Umbilical cord (tissue), 1 donor: ENCODE measurements at regions not wholly inside any gene's neighbourhood (a gene's known extent, or its start where the extent isn't known, plus 50 kb on each side); places are given as distances from the start of the nearest gene placed in this dataset.

Source experiments
- DNase-seq: peaks from one replicate; pipeline ENCODE4 v3.0.0-alpha.2; 2015; ENCODE audit warnings: low spot score

DNA sequence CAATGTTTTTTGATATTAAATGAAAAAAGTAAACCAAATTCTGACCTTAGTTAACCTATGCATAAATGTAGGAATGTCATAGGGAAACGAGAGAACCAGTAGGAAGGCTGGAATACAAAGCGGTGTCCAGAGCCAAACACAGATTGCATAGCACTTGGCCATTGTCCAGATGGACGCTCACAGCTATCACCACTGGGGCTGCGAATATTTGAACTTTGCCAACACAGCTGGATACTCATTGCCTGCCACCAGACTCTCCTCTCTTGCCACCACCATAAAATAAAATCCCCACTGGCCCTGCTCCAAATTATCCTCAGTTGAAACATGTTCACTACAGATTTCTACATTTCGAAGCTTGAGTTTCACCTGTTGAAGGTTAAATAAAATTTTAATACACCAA is 159.3 kb upstream of the GULP1 start:
- DNase-seq = no peak

DNA sequence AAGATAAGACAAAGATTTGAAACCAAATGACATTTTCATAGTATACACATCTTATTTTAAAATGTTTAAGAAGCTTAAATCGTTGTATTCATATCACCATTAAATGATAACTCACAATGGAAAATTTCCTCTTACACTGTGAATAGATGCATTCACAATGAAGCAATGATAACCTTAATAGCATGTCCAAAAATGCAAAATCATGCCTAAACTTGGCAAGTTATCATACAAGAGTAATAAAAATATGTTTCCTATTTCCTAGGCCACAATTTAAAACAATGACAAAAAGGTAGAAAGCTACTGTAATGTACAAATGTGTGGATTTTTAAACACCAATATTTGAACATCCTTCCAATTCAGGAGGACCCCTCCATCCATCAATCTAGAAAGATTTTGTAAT is 157.4 kb upstream of the GULP1 start:
- DNase-seq = no peak

- no peak for DNase-seq
Measured at GRCh38 chr2:188138313-188138712, 153.4 kb upstream of the GULP1 start.

GRCh38 chr2:188142088-188142487 is 149.6 kb upstream of the GULP1 start:
- no peak for DNase-seq

- no peak for DNase-seq
Measured at GRCh38 chr2:188142636-188143295, 148.9 kb upstream of the GULP1 start.

GRCh38 chr2:188145885-188146284 is 145.8 kb upstream of the GULP1 start:
- no peak for DNase-seq

- no peak for DNase-seq
Measured at GRCh38 chr2:188146888-188147287, 144.8 kb upstream of the GULP1 start.

DNA sequence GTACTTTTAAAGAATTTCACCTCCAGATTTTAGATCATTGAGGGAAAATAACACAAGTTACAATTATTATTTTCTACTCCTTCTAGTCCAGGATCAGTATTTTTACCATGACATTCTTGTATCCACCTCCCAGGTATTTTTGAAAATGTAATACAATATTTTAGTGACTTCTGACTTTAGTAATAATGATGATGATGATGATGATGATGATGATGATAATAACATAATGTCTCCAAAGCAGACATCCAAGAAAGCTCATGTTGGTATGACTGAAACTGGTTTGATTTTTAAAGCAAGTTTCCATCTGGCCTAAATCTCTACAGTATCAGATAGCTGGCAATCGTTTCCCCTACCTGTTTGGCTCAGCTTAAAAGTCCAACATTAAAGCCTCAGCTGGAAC is 140.0 kb upstream of the GULP1 start:
- DNase-seq = no peak

- no peak for DNase-seq
Measured at GRCh38 chr2:188158337-188159100, 133.2 kb upstream of the GULP1 start.

- no peak for DNase-seq
Measured at GRCh38 chr2:188159484-188159883, 132.2 kb upstream of the GULP1 start.

GRCh38 chr2:188170356-188170755 is 121.3 kb upstream of the GULP1 start:
- no peak for DNase-seq

- no peak for DNase-seq
Measured at GRCh38 chr2:188176620-188177019, 115.1 kb upstream of the GULP1 start.

DNA sequence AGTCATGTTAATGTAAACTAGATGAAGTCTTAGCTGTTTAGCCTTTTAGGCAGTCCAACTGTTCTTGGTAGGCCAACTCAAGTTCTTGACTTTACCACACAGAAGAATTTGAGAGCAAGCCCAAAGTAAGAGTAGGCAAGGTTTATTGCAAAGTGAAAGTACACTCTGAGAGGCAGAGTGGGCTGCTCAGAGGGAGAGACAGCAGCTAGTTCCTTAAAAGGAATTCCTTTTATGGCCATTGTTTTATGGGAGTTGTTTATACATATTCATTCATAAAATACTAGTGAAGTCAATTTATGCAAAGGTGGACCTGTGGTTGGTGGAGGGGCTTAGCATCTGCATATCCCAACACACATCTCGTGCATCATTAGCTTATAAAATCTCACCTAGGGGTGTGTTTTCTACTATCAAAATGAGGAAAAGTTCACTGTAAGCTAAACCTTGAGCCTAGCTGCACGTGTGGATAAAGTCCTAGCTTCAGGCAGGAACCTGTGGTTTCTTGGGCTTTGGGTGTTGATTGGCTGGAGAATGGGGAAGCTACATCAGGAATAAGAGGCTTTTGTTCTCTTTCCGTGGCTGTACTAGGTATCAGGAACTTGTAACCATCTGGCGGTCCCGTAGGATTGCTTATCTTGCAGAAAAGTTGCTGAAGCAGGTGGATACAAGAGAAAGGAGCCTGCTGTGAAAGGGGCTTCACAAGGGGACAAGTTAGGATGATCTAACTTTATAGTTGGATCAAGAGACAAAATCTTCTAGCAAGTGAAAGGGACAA is 110.4 kb upstream of the GULP1 start:
- DNase-seq = peak; percentile 12

DNA sequence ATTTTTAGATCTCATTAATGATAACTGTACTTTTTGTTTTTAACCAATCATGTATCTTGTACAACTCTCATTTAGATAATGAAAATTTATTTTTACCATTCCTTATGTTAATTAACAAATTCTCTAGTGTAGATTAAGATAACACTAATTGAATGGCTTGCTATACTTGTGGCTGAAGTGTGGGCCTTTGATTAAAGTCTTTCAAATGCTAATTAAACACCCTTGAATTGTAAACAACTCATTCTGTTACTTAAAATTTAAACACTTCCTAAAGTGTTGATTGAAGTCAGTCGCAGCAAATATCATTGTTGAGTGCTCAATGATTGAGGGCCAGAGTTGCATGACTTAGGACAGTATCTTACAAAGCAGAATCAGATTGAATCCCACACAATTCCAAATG is 109.8 kb upstream of the GULP1 start:
- DNase-seq = no peak

DNA sequence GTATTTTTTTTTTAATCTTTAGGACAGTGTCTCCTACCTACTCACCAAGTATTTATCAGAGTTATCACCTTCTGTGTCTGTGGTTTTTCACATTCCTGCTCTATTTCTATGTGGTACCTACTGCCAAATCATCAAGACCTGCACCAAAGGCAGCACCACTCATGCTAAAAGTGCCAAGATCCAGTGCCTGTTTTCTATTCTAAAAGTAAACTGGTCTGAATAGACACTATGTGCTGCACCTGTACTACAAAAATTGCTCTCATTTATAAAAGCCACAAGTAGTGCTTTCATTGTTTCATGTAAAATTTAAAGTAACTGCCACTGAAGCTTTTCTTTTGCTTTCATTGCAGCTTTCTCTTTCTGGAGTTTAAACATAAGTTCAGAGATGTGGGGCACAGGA is 103.9 kb upstream of the GULP1 start:
- DNase-seq = no peak

DNA sequence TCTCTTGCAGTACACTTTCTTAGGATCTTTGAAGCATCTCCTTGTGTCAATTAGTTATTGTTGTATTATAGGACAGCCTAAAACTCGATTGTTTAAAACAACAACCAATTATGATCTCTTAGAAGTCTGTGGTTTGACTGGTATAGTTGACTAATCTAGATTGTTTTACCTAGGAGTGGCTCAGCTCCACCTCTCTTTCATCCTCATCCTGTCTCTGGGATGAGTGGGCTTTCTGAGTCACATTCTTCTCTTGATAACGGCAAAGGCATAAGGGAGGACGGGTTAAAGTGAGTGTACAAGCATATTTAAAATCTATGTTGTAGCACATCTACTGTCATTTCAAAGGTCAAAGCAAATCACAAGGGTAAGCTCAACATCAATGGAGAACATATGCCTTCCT is 102.3 kb upstream of the GULP1 start:
- DNase-seq = no peak

- no peak for DNase-seq
Measured at GRCh38 chr2:188193230-188193629, 98.4 kb upstream of the GULP1 start.

DNA sequence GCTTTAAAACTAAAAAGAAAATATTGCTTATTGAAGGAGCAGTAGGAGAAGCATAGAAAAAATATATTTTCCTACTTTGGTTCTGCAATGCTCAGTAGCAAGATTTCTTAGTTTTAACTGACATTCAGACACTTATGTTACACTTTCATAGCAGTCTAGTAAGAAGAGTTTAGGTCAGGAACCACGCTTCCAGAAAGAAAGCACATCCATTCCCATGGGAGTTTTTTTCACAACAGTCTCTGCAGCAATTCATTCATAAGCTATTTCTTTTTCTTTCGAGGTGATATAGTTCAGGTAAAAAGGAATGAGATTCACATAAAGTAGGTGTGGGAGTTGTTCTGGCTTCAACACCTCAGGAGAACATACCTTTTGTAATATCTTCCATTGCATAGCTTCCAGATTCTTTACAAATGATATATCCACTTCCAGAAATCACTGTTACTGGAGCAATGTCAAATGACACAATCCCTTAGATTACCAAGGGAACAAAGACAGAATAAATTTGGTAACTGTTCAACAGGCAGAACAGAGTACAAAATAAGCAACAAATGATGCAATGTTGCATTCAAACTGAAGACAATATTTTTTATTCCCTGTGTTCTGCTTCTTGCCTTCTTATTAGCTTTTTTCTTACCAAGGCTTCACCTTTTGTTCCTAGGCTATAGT is 95.2 kb upstream of the GULP1 start:
- no peak for DNase-seq

- DNase-seq = no peak
Measured at GRCh38 chr2:188199716-188200128, 92.0 kb upstream of the GULP1 start.

GRCh38 chr2:188201639-188202038 is 90.0 kb upstream of the GULP1 start:
- DNase-seq = no peak

DNA sequence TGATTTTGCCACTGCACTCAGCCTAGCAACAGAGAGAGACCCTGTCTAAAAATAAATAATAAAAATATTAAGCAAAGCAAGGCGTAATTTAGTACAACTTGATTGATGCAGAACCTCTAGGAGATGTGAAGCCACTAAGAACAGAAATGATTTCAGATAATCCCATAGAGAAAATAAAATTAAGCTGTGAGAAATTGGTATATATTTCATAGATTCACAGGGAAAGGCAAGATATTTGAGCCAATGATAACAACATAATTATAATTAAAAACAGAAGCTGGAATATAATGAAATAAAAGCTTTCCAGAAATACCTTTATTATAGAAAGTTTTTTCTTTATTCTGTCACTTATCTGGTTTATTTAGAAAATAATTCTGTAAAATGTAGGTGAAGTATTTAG is 88.9 kb upstream of the GULP1 start:
- no peak for DNase-seq

DNA sequence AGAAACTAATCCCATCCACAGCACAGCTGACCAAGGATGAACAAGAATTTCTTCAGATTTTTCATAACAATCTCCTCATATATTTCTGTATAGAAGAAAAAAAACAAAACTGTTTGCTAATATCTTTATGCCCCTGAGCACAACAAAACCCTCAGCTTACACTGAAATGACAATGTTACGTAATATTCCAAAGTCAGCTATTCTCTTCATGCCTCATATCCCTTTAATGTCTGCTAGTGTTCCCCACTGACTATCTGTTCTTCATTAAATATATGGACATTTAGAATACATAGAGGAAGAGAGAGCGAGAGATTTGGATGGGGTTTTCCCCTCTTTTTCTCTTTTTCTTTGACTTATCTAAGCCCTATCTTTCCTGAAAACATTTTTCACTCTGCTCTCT is 87.9 kb upstream of the GULP1 start:
- DNase-seq = no peak
